ENCODE measurements at regions not wholly inside any gene's neighbourhood (a gene's known extent, or its start where the extent isn't known, plus 50 kb on each side); places are given as distances from the start of the nearest gene placed in this dataset.

DNA sequence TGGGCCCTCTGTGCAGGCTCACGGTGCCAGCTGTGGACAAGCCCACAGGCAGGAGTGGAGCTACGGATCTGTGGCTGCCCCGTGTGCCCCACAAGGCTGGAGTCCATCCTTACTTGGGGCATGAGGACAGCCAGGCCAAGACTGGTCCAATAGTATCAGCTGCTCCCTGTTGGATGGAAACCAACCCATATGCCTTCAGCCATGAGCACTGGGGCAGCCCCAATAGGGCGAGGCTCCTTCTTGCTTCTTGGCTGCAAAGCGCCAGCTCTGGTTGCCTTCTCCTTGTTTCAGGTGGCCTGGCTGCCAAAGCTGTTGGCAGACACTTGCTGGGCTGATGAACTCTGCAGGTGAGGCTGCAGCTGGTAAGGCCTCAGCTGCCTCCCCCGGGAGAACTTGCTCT lies 188.0 kb downstream of the ENGASE start:
- no peaks in the 10 kb centered on the region for H3K36me3 ChIP-seq (ENCODE audit: control insufficient read depth in 1 of 2, insufficient read depth in 2 of 2, low read length in 2 of 2)
- TF ChIP-seq JUND (IDR thresholded peaks at IDR 0.05) (no peak), YY1 (IDR thresholded peaks at IDR 0.05; ENCODE audit: extremely low read depth, insufficient replicate concordance, low read depth, low read length) (no peak), SRF (IDR thresholded peaks at IDR 0.05; ENCODE audit: low read depth) (no peak), EGR1 (IDR thresholded peaks at IDR 0.05; ENCODE audit: low read depth) (no peak), SP1 (IDR thresholded peaks at IDR 0.05; ENCODE audit: low read depth) (no peak), RAD21 (IDR thresholded peaks at IDR 0.05; ENCODE audit: low read depth) (no peak), EZH2phosphoT487 (IDR thresholded peaks at IDR 0.05; ENCODE audit: borderline replicate concordance) (no peak), POLR2AphosphoS5 (IDR thresholded peaks at IDR 0.05; ENCODE audit: low read depth, low read length) (no peak), CEBPB (IDR thresholded peaks at IDR 0.05; ENCODE audit: low read depth) (no peak), EZH2 (IDR thresholded peaks at IDR 0.05) (no peak), FOSL1 (IDR thresholded peaks at IDR 0.05; ENCODE audit: low read depth) (no peak), ELF1 (IDR thresholded peaks at IDR 0.05; ENCODE audit: borderline replicate concordance, low read depth) (no peak), ZFX (IDR thresholded peaks at IDR 0.05) (no peak)
- TF ChIP-seq, protein P1, sequence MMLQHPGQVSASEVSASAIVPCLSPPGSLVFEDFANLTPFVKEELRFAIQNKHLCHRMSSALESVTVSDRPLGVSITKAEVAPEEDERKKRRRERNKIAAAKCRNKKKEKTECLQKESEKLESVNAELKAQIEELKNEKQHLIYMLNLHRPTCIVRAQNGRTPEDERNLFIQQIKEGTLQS (IDR thresholded peaks at IDR 0.05), result no peak
- TF ChIP-seq, protein P2, sequence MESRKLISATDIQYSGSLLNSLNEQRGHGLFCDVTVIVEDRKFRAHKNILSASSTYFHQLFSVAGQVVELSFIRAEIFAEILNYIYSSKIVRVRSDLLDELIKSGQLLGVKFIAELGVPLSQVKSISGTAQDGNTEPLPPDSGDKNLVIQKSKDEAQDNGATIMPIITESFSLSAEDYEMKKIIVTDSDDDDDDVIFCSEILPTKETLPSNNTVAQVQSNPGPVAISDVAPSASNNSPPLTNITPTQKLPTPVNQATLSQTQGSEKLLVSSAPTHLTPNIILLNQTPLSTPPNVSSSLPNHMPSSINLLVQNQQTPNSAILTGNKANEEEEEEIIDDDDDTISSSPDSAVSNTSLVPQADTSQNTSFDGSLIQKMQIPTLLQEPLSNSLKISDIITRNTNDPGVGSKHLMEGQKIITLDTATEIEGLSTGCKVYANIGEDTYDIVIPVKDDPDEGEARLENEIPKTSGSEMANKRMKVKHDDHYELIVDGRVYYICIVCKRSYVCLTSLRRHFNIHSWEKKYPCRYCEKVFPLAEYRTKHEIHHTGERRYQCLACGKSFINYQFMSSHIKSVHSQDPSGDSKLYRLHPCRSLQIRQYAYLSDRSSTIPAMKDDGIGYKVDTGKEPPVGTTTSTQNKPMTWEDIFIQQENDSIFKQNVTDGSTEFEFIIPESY (IDR thresholded peaks at IDR 0.05; ENCODE audit: extremely low read depth, insufficient replicate concordance, low read length), result no peak
- TF ChIP-seq, protein P3, sequence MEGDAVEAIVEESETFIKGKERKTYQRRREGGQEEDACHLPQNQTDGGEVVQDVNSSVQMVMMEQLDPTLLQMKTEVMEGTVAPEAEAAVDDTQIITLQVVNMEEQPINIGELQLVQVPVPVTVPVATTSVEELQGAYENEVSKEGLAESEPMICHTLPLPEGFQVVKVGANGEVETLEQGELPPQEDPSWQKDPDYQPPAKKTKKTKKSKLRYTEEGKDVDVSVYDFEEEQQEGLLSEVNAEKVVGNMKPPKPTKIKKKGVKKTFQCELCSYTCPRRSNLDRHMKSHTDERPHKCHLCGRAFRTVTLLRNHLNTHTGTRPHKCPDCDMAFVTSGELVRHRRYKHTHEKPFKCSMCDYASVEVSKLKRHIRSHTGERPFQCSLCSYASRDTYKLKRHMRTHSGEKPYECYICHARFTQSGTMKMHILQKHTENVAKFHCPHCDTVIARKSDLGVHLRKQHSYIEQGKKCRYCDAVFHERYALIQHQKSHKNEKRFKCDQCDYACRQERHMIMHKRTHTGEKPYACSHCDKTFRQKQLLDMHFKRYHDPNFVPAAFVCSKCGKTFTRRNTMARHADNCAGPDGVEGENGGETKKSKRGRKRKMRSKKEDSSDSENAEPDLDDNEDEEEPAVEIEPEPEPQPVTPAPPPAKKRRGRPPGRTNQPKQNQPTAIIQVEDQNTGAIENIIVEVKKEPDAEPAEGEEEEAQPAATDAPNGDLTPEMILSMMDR (IDR thresholded peaks at IDR 0.05 in 2 of 3, conservative IDR thresholded peaks at IDR 0.05 in 1 of 3; ENCODE audit: borderline replicate concordance in 1 of 3, insufficient read depth in 1 of 3, low read depth in 2 of 3, low read length in 2 of 3), result no peak
- TF ChIP-seq, protein P4, sequence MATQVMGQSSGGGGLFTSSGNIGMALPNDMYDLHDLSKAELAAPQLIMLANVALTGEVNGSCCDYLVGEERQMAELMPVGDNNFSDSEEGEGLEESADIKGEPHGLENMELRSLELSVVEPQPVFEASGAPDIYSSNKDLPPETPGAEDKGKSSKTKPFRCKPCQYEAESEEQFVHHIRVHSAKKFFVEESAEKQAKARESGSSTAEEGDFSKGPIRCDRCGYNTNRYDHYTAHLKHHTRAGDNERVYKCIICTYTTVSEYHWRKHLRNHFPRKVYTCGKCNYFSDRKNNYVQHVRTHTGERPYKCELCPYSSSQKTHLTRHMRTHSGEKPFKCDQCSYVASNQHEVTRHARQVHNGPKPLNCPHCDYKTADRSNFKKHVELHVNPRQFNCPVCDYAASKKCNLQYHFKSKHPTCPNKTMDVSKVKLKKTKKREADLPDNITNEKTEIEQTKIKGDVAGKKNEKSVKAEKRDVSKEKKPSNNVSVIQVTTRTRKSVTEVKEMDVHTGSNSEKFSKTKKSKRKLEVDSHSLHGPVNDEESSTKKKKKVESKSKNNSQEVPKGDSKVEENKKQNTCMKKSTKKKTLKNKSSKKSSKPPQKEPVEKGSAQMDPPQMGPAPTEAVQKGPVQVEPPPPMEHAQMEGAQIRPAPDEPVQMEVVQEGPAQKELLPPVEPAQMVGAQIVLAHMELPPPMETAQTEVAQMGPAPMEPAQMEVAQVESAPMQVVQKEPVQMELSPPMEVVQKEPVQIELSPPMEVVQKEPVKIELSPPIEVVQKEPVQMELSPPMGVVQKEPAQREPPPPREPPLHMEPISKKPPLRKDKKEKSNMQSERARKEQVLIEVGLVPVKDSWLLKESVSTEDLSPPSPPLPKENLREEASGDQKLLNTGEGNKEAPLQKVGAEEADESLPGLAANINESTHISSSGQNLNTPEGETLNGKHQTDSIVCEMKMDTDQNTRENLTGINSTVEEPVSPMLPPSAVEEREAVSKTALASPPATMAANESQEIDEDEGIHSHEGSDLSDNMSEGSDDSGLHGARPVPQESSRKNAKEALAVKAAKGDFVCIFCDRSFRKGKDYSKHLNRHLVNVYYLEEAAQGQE (IDR thresholded peaks at IDR 0.05; ENCODE audit: low read depth), result no peak
- TF ChIP-seq, protein P5, sequence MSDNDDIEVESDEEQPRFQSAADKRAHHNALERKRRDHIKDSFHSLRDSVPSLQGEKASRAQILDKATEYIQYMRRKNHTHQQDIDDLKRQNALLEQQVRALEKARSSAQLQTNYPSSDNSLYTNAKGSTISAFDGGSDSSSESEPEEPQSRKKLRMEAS (IDR thresholded peaks at IDR 0.05), result no peak
- H3K4me3 ChIP-seq (replicated peaks in 1 of 2; ENCODE audit: low read depth in 1 of 2, low read length in 2 of 2), result no peak overlapping the region
- ATAC-seq (no peak), DNase-seq (ENCODE audit: low read depth, low spot score) (no peak)
- no peaks in the 10 kb centered on the region for H3K9me2 ChIP-seq (ENCODE audit: insufficient read depth)
- no peaks in the 10 kb centered on the region for H3K9me3 ChIP-seq (ENCODE audit: control insufficient read depth in 1 of 2, insufficient read depth in 1 of 2, low read depth in 1 of 2, low read length in 2 of 2)
- no peak overlapping the region for H3K27ac ChIP-seq (ENCODE audit: low read depth, low read length)
- peaks cover 82% of the 10 kb centered on the region for H3K27me3 ChIP-seq (ENCODE audit: insufficient read depth, low read length)
- ChIA-PET CTCF (no interaction called here), POLR2A (no interaction called here), RAD21 (ENCODE audit: low non-redundant PET in 1 of 2, low total read pairs in 2 of 2, uncharacterized antibody in 2 of 2, unreplicated experiment in 2 of 2) (no interaction called here)
- intact Hi-C loops (cut with micrococcal nuclease), result no loop called here
- no peaks in the 10 kb centered on the region for H3K4me1 ChIP-seq (ENCODE audit: control insufficient read depth in 1 of 2, insufficient read depth in 2 of 2, low read length in 2 of 2)
- H3K79me2 ChIP-seq (ENCODE audit: insufficient read depth, low read length), result no peaks in the 10 kb centered on the region
- H4K20me1 ChIP-seq (ENCODE audit: insufficient read depth), result no peaks in the 10 kb centered on the region
- no peak overlapping the region for H3K9ac ChIP-seq (ENCODE audit: low read length)
- no TSS peak for BruUV-seq (replicated peaks)
- H3K4me2 ChIP-seq (ENCODE audit: low read length), result no peak overlapping the region
- no peak overlapping the region for H2AFZ ChIP-seq (ENCODE audit: low read depth, low read length, poor library complexity, severe bottlenecking)
